MM.1S (cell line): ENCODE measurements at regions not wholly inside any gene's neighbourhood (a gene's known extent, or its start where the extent isn't known, plus 50 kb on each side); places are given as distances from the start of the nearest gene placed in this dataset.

Experiments
- CTCF ChIP-seq: fragments of 300-600 bp; sonication (generic); IDR thresholded peaks from 2 replicates; pipeline ENCODE4 v1.5.1; 2016; ENCODE audit warnings: antibody characterized with exemption, low read length, mixed read lengths
- EZH2 ChIP-seq: fragments of 300-600 bp; sonication (generic); optimal IDR thresholded peaks from 2 replicates; pipeline ENCODE3; 2017; ENCODE audit warnings: low read depth, mild to moderate bottlenecking, antibody characterized with exemption, low read length, mixed read lengths
- EZH2phosphoT487 ChIP-seq: fragments of 300-600 bp; sonication (generic); IDR thresholded peaks from 2 replicates; pipeline ENCODE4 v1.6.1; 2018; ENCODE audit warnings: antibody characterized with exemption, low read length

DNA sequence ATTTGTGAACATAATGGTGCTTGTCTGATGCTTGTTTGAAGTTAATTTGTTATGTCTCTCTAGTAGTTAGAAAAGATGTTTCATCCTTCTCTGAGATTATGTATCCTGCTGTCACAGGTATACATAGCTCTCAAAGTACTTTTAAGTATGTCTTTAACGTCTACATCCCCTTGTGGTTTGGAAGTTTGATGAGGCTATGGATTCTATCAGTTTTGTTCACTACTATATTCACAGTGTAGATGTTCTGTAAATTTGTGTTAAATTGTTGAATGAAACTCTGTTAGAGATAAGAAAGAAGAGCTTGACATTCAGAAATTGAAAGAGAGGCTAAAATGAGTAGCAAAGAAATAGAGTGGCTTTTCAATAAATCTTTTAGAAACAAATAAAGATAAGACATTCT, 304.6 kb upstream of the MIR17HG start:
- no peak for TF ChIP-seq CTCF
- no peak for TF ChIP-seq EZH2phosphoT487
- no peak for TF ChIP-seq EZH2
